Fibroblast of the aortic adventitia (primary cell): ENCODE measurements at regions not wholly inside any gene's neighbourhood (a gene's known extent, or its start where the extent isn't known, plus 50 kb on each side); places are given as distances from the start of the nearest gene placed in this dataset.

Experiments
- DNase-seq: peaks from one replicate; pipeline ENCODE4 v3.0.0-alpha.2; 2010; ENCODE audit warnings: low read depth
- H3K4me3 ChIP-seq: 2 replicates; pipeline ENCODE4 v1.5.1; 2011; ENCODE audit warnings: low read depth, mild to moderate bottlenecking, control low read depth, low read length, moderate library complexity
- TF ChIP-seq, protein P1 (sequence below): IDR thresholded peaks from 2 replicates; pipeline ENCODE4 v1.5.1; 2011; ENCODE audit warnings: mild to moderate bottlenecking, low read length, control low read depth, inconsistent platforms; ENCODE audit not compliant: insufficient read depth

DNA sequence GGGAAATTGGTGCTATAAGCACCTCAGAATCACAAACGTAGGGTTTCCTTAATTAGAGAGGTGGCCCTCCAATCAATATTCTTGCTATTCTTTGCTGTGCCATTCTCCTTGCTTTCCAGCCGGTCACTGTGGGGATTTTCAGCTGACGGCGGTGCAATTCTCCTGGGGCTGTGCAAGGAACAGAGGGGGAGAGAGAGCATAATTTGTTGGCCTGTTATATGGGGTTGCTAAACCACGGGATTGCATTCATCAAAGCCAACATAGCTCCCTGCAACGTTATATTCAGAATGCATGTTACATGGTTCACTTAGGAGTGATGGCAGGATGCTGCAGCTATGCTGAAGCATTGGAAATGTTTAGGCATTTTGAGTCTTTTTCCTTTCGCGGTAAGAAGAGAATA lies 441.3 kb upstream of the CLINT1 start:
- no peak overlapping the region for H3K4me3 ChIP-seq
- no peak for DNase-seq
- TF ChIP-seq, protein P1, sequence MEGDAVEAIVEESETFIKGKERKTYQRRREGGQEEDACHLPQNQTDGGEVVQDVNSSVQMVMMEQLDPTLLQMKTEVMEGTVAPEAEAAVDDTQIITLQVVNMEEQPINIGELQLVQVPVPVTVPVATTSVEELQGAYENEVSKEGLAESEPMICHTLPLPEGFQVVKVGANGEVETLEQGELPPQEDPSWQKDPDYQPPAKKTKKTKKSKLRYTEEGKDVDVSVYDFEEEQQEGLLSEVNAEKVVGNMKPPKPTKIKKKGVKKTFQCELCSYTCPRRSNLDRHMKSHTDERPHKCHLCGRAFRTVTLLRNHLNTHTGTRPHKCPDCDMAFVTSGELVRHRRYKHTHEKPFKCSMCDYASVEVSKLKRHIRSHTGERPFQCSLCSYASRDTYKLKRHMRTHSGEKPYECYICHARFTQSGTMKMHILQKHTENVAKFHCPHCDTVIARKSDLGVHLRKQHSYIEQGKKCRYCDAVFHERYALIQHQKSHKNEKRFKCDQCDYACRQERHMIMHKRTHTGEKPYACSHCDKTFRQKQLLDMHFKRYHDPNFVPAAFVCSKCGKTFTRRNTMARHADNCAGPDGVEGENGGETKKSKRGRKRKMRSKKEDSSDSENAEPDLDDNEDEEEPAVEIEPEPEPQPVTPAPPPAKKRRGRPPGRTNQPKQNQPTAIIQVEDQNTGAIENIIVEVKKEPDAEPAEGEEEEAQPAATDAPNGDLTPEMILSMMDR, result no peak

DNA sequence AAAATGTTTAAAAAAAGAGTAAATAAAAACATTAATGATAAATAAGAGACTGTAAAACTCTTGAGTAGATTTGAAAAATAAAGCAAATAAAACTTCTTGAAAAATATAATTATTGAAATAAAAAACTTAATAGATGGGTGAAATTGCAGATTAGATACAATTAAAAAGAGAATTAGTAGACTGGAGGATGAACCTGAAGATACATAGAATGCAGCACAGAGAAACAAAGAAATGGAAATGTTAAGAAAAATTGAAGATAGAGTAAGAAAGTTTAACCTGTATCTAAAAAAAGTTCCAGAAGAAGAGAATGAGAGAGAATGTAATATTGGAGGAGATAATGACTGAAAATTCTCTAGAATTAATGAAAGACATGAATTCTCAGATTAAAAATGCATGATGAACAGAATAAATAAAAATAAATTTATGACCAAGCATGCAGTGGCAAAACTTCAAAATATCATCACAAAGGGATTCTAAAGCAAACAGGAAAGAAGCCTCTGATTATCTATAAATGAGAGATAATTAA lies 438.1 kb upstream of the CLINT1 start:
- TF ChIP-seq, protein P1, result no peak
- H3K4me3 ChIP-seq, result no peak overlapping the region
- no peak for DNase-seq

DNA sequence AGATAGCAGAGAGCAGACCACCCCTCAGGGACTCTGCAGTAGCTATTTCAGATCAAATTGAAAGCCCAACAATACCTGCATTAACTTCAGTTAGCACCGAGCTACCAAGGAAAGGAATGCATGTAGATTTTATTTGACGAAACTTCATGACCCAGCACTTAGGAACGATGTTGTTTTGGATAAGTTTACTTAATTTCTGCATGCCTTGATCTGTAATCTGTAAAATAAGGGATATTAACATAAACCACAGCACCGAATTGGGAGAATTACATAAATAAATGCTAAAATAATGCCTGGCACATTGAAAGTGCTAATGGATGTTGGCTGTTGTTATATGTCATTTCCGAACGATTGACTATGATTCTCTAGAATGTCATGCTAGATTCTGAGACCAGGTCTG lies 435.8 kb upstream of the CLINT1 start:
- H3K4me3 ChIP-seq, result no peak overlapping the region
- DNase-seq, result no peak
- TF ChIP-seq, protein P1, result no peak

DNA sequence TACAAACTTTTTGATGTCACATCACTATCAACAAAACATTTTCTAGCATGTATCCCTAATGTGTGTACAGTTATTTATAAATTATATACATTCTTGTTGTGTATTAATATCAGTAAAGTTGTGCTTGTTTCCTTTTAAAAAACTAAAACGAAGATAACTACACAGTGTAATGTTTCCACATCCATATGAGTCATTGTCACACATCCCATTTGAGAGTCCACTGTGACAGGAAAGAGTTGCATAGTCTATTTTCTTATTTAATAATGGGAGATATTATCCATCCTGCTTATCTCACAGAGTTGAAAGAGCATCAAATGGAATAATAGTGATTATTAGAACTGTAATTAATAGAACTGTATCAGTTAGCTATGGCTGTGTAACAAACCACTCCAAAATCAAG lies 434.0 kb upstream of the CLINT1 start:
- DNase-seq, result no peak
- TF ChIP-seq, protein P1, result no peak
- no peak overlapping the region for H3K4me3 ChIP-seq

DNA sequence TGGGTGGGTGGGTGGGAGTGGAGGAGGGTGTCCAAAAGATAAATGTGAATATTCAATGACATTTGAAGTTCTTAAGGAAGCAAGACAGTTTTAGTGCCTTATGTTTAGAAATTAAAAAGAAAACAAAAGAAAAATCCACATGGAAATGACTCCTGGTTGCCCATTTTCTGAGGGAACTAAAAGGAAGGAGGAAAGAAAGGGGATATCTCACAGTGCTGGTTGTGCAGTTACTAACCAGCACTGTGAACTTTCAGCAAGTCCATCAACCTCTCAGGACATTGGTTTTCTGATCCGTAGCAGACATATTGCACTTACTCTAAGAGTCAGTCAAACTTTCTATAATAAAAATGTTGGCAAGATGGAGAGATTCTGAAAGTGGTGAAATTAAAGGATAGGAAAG lies 431.0 kb upstream of the CLINT1 start:
- TF ChIP-seq, protein P1, result no peak
- no peak overlapping the region for H3K4me3 ChIP-seq
- no peak for DNase-seq

DNA sequence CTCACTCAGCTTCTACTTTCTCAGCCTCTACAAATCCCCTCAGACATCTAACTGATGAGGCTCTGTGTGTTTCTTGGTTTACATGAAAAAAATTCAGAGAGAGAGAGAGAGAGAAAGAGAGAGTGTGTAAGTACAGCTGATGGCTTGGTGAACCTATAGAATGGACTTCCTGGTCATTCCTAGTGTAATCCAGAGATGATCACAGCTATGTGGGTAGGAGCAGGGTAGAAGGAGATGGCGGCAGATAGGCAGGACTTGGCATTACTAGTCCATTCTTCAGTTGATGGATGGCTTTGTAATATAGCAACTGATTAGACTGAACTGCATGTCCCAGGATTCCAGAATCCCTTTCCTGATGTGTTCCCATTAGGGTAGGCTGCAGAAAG lies 429.3 kb upstream of the CLINT1 start:
- no peak for DNase-seq

More for the DNA sequence above, 429.3 kb upstream of the CLINT1 start:
- TF ChIP-seq, protein P1, result no peak
- H3K4me3 ChIP-seq, result no peak overlapping the region
